GM12878 (cell line): ENCODE measurements at regions not wholly inside any gene's neighbourhood (a gene's known extent, or its start where the extent isn't known, plus 50 kb on each side); places are given as distances from the start of the nearest gene placed in this dataset.

Source experiments
- ATF2 ChIP-seq: IDR thresholded peaks from 2 replicates; pipeline ENCODE4 v1.6.1; 2012; ENCODE audit warnings: low read length, inconsistent platforms
- GABPA ChIP-seq: IDR thresholded peaks from 2 replicates; pipeline ENCODE4 v1.6.1; 2014; ENCODE audit warnings: antibody characterized with exemption, low read depth, mild to moderate bottlenecking, inconsistent platforms
- JUND ChIP-seq: IDR thresholded peaks from 2 replicates; pipeline ENCODE4 v1.6.1; 2012; ENCODE audit warnings: low read depth, mild to moderate bottlenecking, low read length, improper control_type of control experiment, moderate library complexity
- KDM1A ChIP-seq: fragments of 200-600 bp; sonication (generic); IDR thresholded peaks from 2 replicates; pipeline ENCODE4 v1.6.1; 2016; ENCODE audit warnings: borderline replicate concordance
- MYB ChIP-seq: fragments of 150-350 bp; IDR thresholded peaks from 2 replicates; pipeline ENCODE4 v1.6.1; 2014; ENCODE audit warnings: mild to moderate bottlenecking, low read depth, low read length, borderline replicate concordance
- REST ChIP-seq: IDR thresholded peaks from 2 replicates; pipeline ENCODE4 v1.6.1; 2012; ENCODE audit warnings: mild to moderate bottlenecking, low read depth, low read length
- TARDBP ChIP-seq: IDR thresholded peaks from 2 replicates; pipeline ENCODE4 v1.6.1; 2016; ENCODE audit warnings: borderline replicate concordance
- TCF12 ChIP-seq: IDR thresholded peaks from 2 replicates; pipeline ENCODE4 v1.6.1; 2011; ENCODE audit warnings: low read depth, mild to moderate bottlenecking, low read length

GRCh38 chr11:10380921-10381320 is 74.1 kb upstream of the AMPD3 start:
- TF ChIP-seq ATF2 (no peak), GABPA (no peak), MYB (no peak), KDM1A (no peak), TCF12 (no peak), REST (no peak), TARDBP (no peak), JUND (no peak)
